Prostate gland (tissue), 2 donors: ENCODE measurements at regions not wholly inside any gene's neighbourhood (a gene's known extent, or its start where the extent isn't known, plus 50 kb on each side); places are given as distances from the start of the nearest gene placed in this dataset.

Source experiments
- CTCF ChIP-seq, 4 experiments: fragments of 200-600 bp in 2 of 4; fragments of 450-650 bp in 2 of 4; sonication (generic) in 2 of 4; IDR thresholded peaks; 1 replicate in 3 of 4; 2 replicates in 1 of 4; pipeline ENCODE4 v1.5.1; 2016 to 2019; ENCODE audit warnings: antibody characterized with exemption in 4 of 4, mild to moderate bottlenecking in 2 of 4, moderate library complexity in 2 of 4
- POLR2A ChIP-seq: fragments of 450-650 bp; IDR thresholded peaks from one replicate; pipeline ENCODE4 v1.6.1; 2016; ENCODE audit warnings: antibody characterized with exemption, mild to moderate bottlenecking

GRCh38 chr5:91955610-91956009 lies 572.5 kb upstream of the ARRDC3 start:
- TF ChIP-seq CTCF (IDR thresholded peaks at IDR 0.05) (no peak), POLR2A (no peak)
